ENCODE measurements at regions not wholly inside any gene's neighbourhood (a gene's known extent, or its start where the extent isn't known, plus 50 kb on each side); places are given as distances from the start of the nearest gene placed in this dataset.

DNA sequence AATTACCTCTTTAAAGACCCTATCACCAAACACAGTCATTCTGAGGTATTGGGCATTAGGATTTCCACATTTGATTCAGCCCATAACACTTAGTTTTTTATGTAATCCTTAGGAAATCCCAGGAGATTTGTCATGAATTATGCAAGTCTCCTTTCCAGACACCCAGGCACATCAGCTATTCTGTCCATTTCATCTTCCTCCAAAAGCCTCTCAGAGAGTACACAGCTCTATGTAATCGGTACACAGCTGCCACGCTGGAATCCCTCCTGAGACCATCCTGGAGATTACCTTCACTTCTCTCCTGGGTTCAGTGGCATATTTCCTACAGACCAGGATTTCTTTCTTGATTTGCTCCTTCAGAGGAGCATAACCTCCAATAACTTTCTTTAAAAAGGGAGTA, 2309.8 kb upstream of the WWC1 start:
- TF ChIP-seq GABPA (IDR thresholded peaks at IDR 0.05 in 1 of 2, conservative IDR thresholded peaks at IDR 0.05 in 1 of 2) (no peak), FOXA2 (IDR thresholded peaks at IDR 0.05) (no peak), RAD21 (IDR thresholded peaks at IDR 0.05) (no peak), TAF1 (conservative IDR thresholded peaks at IDR 0.05) (no peak), HNF4G (IDR thresholded peaks at IDR 0.05) (no peak), HNF4A (conservative IDR thresholded peaks at IDR 0.05) (no peak), NR2F2 (IDR thresholded peaks at IDR 0.05) (no peak), SP1 (IDR thresholded peaks at IDR 0.05) (no peak), JUND (IDR thresholded peaks at IDR 0.05) (no peak)
- TF ChIP-seq, protein P1, sequence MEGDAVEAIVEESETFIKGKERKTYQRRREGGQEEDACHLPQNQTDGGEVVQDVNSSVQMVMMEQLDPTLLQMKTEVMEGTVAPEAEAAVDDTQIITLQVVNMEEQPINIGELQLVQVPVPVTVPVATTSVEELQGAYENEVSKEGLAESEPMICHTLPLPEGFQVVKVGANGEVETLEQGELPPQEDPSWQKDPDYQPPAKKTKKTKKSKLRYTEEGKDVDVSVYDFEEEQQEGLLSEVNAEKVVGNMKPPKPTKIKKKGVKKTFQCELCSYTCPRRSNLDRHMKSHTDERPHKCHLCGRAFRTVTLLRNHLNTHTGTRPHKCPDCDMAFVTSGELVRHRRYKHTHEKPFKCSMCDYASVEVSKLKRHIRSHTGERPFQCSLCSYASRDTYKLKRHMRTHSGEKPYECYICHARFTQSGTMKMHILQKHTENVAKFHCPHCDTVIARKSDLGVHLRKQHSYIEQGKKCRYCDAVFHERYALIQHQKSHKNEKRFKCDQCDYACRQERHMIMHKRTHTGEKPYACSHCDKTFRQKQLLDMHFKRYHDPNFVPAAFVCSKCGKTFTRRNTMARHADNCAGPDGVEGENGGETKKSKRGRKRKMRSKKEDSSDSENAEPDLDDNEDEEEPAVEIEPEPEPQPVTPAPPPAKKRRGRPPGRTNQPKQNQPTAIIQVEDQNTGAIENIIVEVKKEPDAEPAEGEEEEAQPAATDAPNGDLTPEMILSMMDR (IDR thresholded peaks at IDR 0.05; ENCODE audit: low read depth, low read length, missing input control): no peak
- TF ChIP-seq, protein P2, sequence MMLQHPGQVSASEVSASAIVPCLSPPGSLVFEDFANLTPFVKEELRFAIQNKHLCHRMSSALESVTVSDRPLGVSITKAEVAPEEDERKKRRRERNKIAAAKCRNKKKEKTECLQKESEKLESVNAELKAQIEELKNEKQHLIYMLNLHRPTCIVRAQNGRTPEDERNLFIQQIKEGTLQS (IDR thresholded peaks at IDR 0.05): no peak
- TF ChIP-seq, protein P3, sequence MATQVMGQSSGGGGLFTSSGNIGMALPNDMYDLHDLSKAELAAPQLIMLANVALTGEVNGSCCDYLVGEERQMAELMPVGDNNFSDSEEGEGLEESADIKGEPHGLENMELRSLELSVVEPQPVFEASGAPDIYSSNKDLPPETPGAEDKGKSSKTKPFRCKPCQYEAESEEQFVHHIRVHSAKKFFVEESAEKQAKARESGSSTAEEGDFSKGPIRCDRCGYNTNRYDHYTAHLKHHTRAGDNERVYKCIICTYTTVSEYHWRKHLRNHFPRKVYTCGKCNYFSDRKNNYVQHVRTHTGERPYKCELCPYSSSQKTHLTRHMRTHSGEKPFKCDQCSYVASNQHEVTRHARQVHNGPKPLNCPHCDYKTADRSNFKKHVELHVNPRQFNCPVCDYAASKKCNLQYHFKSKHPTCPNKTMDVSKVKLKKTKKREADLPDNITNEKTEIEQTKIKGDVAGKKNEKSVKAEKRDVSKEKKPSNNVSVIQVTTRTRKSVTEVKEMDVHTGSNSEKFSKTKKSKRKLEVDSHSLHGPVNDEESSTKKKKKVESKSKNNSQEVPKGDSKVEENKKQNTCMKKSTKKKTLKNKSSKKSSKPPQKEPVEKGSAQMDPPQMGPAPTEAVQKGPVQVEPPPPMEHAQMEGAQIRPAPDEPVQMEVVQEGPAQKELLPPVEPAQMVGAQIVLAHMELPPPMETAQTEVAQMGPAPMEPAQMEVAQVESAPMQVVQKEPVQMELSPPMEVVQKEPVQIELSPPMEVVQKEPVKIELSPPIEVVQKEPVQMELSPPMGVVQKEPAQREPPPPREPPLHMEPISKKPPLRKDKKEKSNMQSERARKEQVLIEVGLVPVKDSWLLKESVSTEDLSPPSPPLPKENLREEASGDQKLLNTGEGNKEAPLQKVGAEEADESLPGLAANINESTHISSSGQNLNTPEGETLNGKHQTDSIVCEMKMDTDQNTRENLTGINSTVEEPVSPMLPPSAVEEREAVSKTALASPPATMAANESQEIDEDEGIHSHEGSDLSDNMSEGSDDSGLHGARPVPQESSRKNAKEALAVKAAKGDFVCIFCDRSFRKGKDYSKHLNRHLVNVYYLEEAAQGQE (IDR thresholded peaks at IDR 0.05): no peak
- TF ChIP-seq, protein P4, sequence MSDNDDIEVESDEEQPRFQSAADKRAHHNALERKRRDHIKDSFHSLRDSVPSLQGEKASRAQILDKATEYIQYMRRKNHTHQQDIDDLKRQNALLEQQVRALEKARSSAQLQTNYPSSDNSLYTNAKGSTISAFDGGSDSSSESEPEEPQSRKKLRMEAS (IDR thresholded peaks at IDR 0.05): no peak
- TF ChIP-seq, protein P5, sequence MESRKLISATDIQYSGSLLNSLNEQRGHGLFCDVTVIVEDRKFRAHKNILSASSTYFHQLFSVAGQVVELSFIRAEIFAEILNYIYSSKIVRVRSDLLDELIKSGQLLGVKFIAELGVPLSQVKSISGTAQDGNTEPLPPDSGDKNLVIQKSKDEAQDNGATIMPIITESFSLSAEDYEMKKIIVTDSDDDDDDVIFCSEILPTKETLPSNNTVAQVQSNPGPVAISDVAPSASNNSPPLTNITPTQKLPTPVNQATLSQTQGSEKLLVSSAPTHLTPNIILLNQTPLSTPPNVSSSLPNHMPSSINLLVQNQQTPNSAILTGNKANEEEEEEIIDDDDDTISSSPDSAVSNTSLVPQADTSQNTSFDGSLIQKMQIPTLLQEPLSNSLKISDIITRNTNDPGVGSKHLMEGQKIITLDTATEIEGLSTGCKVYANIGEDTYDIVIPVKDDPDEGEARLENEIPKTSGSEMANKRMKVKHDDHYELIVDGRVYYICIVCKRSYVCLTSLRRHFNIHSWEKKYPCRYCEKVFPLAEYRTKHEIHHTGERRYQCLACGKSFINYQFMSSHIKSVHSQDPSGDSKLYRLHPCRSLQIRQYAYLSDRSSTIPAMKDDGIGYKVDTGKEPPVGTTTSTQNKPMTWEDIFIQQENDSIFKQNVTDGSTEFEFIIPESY (IDR thresholded peaks at IDR 0.05): no peak
- no peaks in the 10 kb centered on the region for H3K4me1 ChIP-seq (ENCODE audit: control insufficient read depth in 4 of 4, insufficient read depth in 4 of 4, low read length in 3 of 4)
- WGBS: 83% methylated on average over 2 of the region's 2 CpGs
- no peak overlapping the region for H3K9ac ChIP-seq (ENCODE audit: low read depth in 1 of 2, low read length in 2 of 2)
- H3K27ac ChIP-seq (ENCODE audit: low read depth in 1 of 2, low read length in 2 of 2): no peak overlapping the region
- H3K27me3 ChIP-seq (ENCODE audit: control insufficient read depth in 4 of 4, insufficient read depth in 4 of 4, low read length in 3 of 4): no peaks in the 10 kb centered on the region
- no peaks in the 10 kb centered on the region for H3K9me3 ChIP-seq (ENCODE audit: control insufficient read depth in 4 of 4, low read length in 3 of 4)
- H3K4me3 ChIP-seq (ENCODE audit: low read depth in 1 of 3, low read length in 3 of 3): no peak overlapping the region
- no peaks in the 10 kb centered on the region for H3K36me3 ChIP-seq (ENCODE audit: control insufficient read depth in 4 of 4, insufficient read depth in 3 of 4, low read depth in 1 of 4, low read length in 3 of 4)
- DNase-seq (ENCODE audit: low spot score): no peak

DNA sequence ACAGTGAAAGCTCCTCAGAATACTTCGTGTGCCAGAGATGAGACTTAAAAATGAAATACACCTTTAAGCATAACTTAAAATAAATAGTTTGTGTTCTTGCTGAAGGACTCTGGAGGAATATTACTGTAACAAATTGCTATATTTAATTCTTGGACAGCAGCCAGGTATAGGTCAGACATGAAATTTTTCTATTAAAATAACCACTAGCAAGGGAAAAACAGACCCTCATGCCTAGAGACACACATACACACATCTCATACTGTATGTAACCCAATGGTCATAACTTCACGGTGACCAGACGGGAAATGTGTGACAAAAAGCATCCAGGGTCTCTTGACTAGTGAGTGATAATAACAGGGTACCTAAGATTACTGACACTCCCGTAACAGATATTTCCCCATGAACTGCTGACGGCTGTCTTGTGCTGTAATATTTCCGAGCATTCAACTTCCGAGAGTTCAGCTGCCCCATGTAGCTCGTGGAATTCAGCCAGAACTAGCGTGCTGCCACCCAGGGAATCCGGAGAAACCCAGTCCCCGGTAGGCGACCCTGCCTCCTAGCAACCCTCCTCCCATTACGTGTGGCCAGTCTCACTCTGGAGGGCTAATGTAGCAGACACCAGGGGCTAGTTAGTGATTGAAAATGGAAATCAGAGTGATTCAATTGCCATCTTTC, 2295.1 kb upstream of the WWC1 start:
- no peaks in the 10 kb centered on the region for H3K9me3 ChIP-seq (ENCODE audit: control insufficient read depth in 4 of 4, low read length in 3 of 4)
- H3K27me3 ChIP-seq (ENCODE audit: control insufficient read depth in 4 of 4, insufficient read depth in 4 of 4, low read length in 3 of 4): no peaks in the 10 kb centered on the region
- H3K9ac ChIP-seq (ENCODE audit: low read depth in 1 of 2, low read length in 2 of 2): no peak overlapping the region
- no peak overlapping the region for H3K27ac ChIP-seq (ENCODE audit: low read depth in 1 of 2, low read length in 2 of 2)
- no peak overlapping the region for H3K4me3 ChIP-seq (ENCODE audit: low read depth in 1 of 3, low read length in 3 of 3)
- 65% methylated on average over 13 of the region's 13 CpGs for WGBS
- no peak for DNase-seq (ENCODE audit: low spot score)
- TF ChIP-seq NR2F2 (IDR thresholded peaks at IDR 0.05): no peak
- TF ChIP-seq, protein P4 (IDR thresholded peaks at IDR 0.05): no peak
- no peak for TF ChIP-seq HNF4A (conservative IDR thresholded peaks at IDR 0.05)
- H3K4me1 ChIP-seq (ENCODE audit: control insufficient read depth in 4 of 4, insufficient read depth in 4 of 4, low read length in 3 of 4): no peaks in the 10 kb centered on the region
- H3K36me3 ChIP-seq (ENCODE audit: control insufficient read depth in 4 of 4, insufficient read depth in 3 of 4, low read depth in 1 of 4, low read length in 3 of 4): no peaks in the 10 kb centered on the region

All from liver (tissue), 8 donors.